ENCODE measurements at regions not wholly inside any gene's neighbourhood (a gene's known extent, or its start where the extent isn't known, plus 50 kb on each side); places are given as distances from the start of the nearest gene placed in this dataset.

- TF ChIP-seq EZH2 (IDR thresholded peaks at IDR 0.05): no peak
- no peak for TF ChIP-seq POLR2AphosphoS5 (IDR thresholded peaks at IDR 0.05; ENCODE audit: borderline replicate concordance, low read depth, low read length)
- TF ChIP-seq FOXP2 (optimal IDR thresholded peaks at IDR 0.05; ENCODE audit: control extremely low read depth, extremely low read length, insufficient read depth): no peak
These were observed 153.5 kb downstream of the MAT2B start for GRCh38 chr5:163658702-163659567.
